SH-SY5Y (cell line): ENCODE measurements at regions not wholly inside any gene's neighbourhood (a gene's known extent, or its start where the extent isn't known, plus 50 kb on each side); places are given as distances from the start of the nearest gene placed in this dataset.

ENCODE experiments used
- GATA2 ChIP-seq: IDR thresholded peaks from 2 replicates; pipeline ENCODE4 v1.6.1; 2011; ENCODE audit warnings: mild to moderate bottlenecking, low read depth, low read length
- GATA3 ChIP-seq: IDR thresholded peaks from 2 replicates; pipeline ENCODE4 v1.6.1; 2011; ENCODE audit warnings: low read depth, mild to moderate bottlenecking, low read length, moderate library complexity

DNA sequence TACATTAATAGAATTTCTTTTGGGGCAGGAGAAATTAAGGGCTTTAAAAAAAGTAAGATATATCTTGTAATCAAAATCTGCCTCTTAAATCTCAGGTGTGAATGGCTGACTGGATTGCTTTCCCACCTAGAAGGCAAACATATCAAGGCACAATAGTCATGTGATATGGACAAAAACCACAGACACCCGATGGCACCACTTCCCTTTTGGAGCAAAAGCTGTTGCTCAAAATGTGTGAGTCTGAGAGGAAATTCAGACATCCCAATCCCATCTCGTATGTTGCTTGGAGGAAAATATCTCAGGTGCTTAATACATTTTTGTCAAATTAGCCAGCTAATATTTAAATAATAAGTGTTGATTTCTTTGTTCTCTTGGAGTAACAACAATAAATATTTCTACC lies 120.7 kb downstream of the KCNF1 start:
- TF ChIP-seq GATA2, result no peak
- TF ChIP-seq GATA3, result no peak
